ENCODE measurements at regions not wholly inside any gene's neighbourhood (a gene's known extent, or its start where the extent isn't known, plus 50 kb on each side); places are given as distances from the start of the nearest gene placed in this dataset.
"Not testable (repeated sequence)": the region's sequence is repeated elsewhere in the genome, so short reads cannot be mapped to it uniquely, and the experiment has no call there.

DNA sequence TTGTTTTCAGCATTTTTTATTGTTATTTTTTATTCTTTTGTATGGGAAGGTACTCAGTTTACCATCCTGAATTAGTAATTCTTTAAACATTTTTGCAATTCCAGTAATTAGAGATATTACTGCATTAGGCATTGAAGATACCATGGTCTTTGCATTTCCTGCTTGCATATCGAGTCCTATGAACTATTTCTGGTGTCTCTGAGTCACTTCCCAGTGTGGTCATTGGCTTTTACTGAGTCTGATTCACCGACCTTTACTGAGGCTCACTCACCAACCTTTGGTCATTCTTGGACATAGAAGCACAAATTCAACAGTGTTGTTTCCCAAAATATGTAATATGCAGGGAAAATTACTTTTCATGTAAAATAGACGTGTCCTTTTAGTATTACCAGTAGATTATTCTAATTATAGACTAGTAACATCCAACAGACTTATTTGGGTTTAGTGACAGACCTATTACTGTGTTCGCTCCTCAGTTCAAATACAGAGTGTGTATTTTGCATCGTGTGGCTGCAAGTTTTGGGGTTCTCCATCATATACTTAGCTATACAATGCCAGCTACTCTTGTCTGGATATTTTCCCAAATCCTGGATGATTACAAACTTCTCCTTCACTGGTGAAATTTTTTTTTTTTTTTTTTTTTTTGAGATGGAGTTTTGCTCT is 180.7 kb upstream of the PRSS1 start:
- peak; percentile 100 for DNase-seq (ENCODE audit: low spot score)

GRCh38 chr7:142567201-142568075 is 181.8 kb upstream of the PRSS1 start:
- peak; percentile 93 for DNase-seq (ENCODE audit: low spot score)

DNA sequence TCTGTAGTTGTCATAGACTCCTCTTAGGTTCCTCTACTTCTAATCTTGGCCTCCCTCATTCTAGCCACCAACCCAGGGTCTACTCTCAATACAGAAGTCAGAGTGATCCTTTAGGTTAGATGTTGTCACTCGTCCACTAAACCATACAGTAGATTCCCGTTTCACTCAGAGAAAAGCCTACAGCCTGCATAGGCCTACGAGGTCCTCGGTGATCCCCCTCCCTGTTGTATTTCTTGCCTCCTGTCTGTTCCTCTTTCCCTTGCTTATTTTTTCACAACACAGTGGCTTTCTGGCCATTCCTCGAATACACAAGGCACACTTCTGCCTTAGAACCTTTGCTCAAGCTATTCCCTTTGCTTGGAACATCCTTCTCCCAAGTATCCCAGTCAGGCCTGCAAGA is 183.0 kb upstream of the PRSS1 start:
- peak; percentile 66 for DNase-seq (ENCODE audit: low spot score)

DNA sequence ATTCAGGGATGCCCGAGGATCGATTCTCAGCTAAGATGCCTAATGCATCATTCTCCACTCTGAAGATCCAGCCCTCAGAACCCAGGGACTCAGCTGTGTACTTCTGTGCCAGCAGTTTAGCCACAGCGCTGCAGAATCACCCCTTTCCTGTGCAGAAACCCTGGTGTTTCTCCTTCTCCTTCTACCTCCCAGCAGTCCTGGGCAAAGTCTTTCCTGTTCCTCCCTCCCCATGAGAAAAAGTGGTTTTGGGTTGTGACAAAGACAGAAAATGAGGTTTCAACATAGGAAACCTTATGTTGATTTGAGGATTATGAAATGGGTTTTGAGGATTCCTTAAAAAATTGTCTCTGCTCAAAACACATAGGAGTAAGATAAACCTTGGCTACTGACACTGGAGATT is 185.1 kb upstream of the PRSS1 start:
- peak; percentile 52 for DNase-seq (ENCODE audit: low spot score)

DNA sequence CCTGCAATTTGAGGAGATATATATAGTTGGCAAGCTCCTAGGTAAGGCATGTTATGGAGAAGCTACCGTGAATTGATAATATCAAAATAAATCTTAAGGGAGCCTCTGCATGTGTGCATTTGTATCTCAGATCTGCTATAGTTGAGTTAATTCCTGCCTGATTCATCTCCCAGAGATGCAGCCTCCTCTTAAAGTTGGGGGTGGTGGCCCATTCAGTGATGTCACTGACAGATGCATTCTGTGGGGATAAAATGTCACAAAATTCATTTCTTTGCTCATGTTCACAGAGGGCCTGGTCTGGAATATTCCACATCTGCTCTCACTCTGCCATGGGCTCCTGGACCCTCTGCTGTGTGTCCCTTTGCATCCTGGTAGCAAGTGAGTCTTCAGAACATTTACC is 185.8 kb upstream of the PRSS1 start:
- peak; percentile 91 for DNase-seq (ENCODE audit: low spot score)

DNA sequence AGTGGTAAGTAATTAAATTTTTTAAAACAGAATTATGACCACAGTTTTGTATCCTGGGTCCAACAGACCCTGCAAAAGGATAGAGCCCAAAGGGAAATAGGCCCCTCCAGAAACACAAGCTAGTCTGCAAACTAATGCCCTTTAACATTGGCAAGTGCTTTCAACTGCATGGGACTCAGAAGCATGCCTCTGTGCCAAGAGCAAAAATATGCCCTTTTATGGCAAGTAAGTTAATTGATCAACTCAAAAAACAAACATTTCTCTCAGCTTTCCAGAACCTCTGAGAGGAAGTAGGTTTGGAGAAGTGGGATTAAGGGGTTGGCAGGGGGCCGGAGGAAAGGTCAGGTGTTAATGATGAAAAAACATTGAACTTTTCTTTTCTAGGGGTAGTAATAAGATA is 186.6 kb upstream of the PRSS1 start:
- peak; percentile 72 for DNase-seq (ENCODE audit: low spot score)

DNA sequence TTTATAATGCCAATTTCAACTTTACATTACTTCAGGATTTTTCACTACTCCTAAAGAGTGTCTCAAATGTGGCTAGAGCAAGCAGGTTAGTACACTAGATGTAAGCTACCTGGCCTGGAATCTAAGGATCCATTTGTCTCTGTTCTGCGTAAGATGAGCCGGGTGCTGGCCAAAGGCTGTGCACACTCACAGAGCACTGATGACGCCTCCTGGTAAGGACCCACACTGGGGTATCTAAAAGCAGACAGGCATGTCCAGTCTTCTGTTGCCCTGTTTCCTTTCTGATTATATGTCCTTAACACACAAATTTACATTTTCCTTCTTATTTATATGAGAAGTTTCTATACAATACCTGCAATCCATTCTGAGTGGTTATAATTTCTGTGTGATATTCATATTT is 187.9 kb upstream of the PRSS1 start:
- DNase-seq (ENCODE audit: low spot score) = peak; percentile 82

DNA sequence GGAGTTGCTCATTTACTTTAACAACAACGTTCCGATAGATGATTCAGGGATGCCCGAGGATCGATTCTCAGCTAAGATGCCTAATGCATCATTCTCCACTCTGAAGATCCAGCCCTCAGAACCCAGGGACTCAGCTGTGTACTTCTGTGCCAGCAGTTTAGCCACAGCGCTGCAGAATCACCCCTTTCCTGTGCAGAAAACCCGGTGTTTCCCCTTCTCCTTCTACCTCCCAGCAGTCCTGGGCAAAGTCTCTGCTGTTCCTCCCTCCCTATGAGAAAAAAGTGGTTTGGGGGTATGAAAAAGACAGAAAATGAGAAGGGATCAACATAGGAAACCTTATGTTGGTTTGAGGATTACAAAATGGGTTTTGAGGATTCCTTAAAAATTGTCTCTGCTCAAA is 188.5 kb upstream of the PRSS1 start:
- DNase-seq (ENCODE audit: low spot score) = not testable (repeated sequence)

DNA sequence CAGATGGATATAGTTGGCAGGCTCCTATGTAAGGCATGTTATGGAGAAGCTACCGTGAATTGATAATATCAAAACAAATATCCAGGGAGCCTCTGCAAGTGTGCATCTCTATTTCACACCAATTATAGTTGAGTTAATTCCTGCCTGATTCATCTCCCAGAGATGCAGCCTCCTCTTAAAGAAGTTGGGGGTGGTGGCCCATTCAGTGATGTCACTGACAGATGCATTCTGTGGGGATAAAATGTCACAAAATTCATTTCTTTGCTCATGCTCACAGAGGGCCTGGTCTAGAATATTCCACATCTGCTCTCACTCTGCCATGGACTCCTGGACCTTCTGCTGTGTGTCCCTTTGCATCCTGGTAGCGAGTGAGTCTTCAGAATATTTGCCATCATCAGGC is 189.1 kb upstream of the PRSS1 start:
- peak; percentile 93 for DNase-seq (ENCODE audit: low spot score)

DNA sequence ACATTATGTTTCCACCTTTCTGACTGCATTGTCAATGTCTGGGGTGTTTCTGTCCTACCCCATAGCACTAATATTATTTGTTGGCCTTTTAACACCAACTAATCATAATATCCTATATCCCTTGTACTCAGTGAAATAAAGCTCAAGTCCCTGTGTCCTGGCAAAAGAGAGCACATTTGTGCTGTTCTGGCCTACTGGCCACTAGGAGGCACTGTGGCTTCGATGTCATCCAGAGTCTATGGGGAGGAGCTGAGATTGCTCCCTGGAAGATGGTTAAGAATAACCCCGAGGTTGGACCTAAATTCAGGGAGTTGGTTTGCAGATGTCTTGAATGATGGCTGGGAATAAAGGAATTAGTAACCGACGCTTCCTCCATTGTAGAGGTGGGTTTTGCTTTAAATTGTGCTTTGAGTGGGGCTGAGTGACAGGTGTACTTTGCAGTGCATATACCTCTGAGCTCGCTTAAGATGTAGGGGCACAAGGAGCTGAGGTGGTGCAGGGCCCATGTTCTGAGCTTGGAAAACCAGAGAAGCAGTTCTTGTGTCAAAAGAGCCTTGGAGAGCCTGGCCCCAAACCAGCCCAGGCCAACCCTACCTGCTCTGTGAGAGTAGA is 191.2 kb upstream of the PRSS1 start:
- DNase-seq (ENCODE audit: low spot score) = peak; percentile 98

DNA sequence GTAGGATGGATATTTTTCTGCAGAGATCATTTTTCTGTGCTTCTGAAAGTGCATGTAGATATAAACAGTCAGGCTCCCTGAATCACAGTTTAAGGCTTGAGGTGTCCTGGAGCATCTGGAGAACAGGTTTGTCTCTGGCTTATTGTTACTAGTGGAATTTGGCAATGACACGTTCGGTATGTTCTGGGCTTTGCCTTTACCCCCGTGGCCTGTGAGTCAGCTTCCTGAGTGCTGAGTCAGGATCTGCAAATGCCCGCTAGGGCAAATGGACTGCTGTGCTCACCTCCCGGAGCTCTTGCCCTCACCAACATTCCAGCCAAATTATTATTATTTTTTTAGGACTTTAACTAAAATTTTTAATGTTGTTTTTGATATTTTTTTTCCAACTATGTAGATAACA is 192.5 kb upstream of the PRSS1 start:
- peak; percentile 100 for DNase-seq (ENCODE audit: low spot score)

- peak; percentile 82 for DNase-seq (ENCODE audit: low spot score)
Measured at GRCh38 chr7:142554560-142555532, 194.4 kb upstream of the PRSS1 start.

DNA sequence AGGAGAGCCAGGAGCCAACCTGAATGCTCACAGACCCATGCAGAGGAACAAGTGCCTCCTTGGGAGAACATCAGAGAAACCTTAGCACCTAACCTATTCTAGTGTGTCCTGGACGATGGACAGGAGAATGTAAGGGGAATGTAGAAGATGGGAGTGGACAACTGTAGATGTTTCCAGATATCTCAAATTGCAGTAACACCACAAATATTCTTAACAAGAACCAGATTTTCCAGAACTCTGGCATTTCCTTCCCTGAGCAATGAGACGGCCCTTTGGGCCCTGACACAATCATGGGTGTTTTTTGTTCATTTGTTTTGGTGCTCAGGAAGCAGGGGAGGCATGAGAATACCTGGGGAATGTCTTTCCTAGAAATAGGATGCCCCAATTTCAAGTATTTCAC is 196.1 kb upstream of the PRSS1 start:
- no peak for DNase-seq (ENCODE audit: low spot score)

GRCh38 chr7:142548978-142549377 is 200.3 kb upstream of the PRSS1 start:
- no peak for DNase-seq (ENCODE audit: low spot score)

DNA sequence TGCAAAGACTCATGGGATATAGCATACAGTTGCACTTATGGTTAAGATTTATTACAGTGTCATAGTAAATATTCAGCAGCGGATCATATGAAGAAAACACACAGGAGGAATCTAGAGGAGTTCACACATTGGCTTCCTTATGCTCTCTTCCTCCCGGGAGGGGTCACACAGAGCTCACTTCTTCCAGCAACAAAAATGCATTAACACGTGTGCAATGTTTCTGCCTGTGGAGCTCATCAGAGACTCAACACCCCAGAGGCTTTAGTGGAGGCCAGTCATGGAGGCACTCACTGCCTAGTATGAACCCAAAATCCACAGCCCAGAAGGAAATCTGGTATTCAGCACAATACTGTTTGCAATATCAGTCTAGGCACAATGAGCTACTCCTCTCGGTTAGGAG is 202.8 kb upstream of the PRSS1 start:
- DNase-seq (ENCODE audit: low spot score) = no peak

DNA sequence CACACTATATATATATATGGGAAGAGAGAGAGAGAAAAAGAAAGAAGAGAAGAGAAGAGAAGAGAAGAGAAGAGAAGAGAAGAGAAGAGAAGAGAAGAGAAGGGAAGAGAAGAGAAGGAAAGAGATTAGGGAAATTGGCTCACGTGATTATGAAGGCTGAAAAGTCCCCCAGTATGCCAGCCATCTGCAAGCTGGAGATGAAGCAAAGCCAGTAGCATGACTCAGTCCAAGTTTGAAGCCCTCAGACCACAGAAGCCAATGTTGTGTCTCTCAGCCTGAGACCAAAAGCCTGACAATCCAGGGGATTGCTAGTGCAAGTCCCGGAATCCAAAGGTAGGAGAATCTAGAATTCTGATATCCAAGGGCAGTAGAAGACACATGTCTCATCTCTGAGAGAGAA is 206.3 kb upstream of the PRSS1 start:
- no peak for DNase-seq (ENCODE audit: low spot score)

DNA sequence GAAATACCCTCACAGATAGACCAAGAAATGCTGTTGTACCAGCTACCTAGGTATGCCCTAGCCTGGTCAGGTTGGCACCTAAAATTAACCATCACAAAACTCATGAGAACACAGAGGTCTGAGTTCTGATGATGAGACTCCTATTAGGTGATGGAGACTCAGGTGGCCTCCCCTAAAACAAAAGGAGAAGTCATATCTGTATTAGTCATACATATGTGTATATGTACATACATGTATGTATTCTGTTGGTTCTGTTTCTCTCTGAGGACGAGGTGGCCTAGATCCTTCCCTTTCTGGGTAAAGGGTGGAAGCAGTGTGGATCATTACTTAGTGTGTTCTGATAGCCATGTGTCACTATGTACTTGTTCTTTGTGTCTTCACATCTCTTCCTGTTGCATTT is 207.2 kb upstream of the PRSS1 start:
- DNase-seq (ENCODE audit: low spot score) = no peak

- no peak for DNase-seq (ENCODE audit: low spot score)
Measured at GRCh38 chr7:142540371-142540770, 208.9 kb upstream of the PRSS1 start.

- peak; percentile 98 for DNase-seq (ENCODE audit: low spot score)
Measured at GRCh38 chr7:142539901-142540300, 209.4 kb upstream of the PRSS1 start.

GRCh38 chr7:142537760-142538159 is 211.5 kb upstream of the PRSS1 start:
- peak; percentile 95 for DNase-seq (ENCODE audit: low spot score)

- DNase-seq (ENCODE audit: low spot score) = peak; percentile 99
Measured at GRCh38 chr7:142535123-142535779, 214.0 kb upstream of the PRSS1 start.
